IMR-90 (cell line): ENCODE measurements at regions not wholly inside any gene's neighbourhood (a gene's known extent, or its start where the extent isn't known, plus 50 kb on each side); places are given as distances from the start of the nearest gene placed in this dataset.

Source experiments
- ATAC-seq: fragments of 200-7000 bp; cut with Tn5 transposase; 2 replicates; pipeline ENCODE4 v1.9.1; 2020; ENCODE audit warnings: low read depth, mild to moderate bottlenecking, moderate library complexity
- BruUV-seq: library from RNA; stranded (reverse); fragments of 400-500 nt; replicated peaks from 2 replicates; lab custom pipeline; 2021; lab: Mats Ljungman, UMichigan
- CTCF ChIA-PET: fragments of 300-600 bp; formaldehyde crosslinking; extraction: SDS; loops from one replicate; lab custom pipeline; 2021; ENCODE audit warnings: antibody characterized with exemption; lab: Yijun Ruan, JAX
- POLR2A ChIA-PET: fragments of 300-600 bp; sonication (Branson Sonifier 250); formaldehyde crosslinking; loops from one replicate; lab custom pipeline; 2022; ENCODE audit warnings: antibody characterized with exemption; ENCODE audit not compliant: unreplicated experiment; lab: Charles Lee
- DNase-seq: peaks from one replicate; pipeline ENCODE4 v3.0.0; 2013
- H2AFZ ChIP-seq: replicated peaks from 2 replicates; pipeline ENCODE3; 2013; ENCODE audit warnings: low read length, mild to moderate bottlenecking; ENCODE audit not compliant: poor library complexity
- H2AK5ac ChIP-seq: 2 replicates; pipeline ENCODE4 v1.6.1; 2013; ENCODE audit warnings: low read depth, low read length, inconsistent platforms
- H2AK9ac ChIP-seq: replicated peaks from 2 replicates; pipeline ENCODE3; 2013; ENCODE audit warnings: mild to moderate bottlenecking, low read depth, low read length, moderate library complexity; ENCODE audit not compliant: poor library complexity
- H2BK120ac ChIP-seq: 2 replicates; pipeline ENCODE4 v1.6.1; 2013; ENCODE audit warnings: low read depth, low read length, inconsistent platforms
- H2BK15ac ChIP-seq: 3 replicates; pipeline ENCODE4 v1.6.1; 2013; ENCODE audit warnings: low read depth, low read length, inconsistent platforms
- H2BK20ac ChIP-seq: 2 replicates; pipeline ENCODE4 v1.6.1; 2013; ENCODE audit warnings: low read depth, mild to moderate bottlenecking, inconsistent platforms, low read length, moderate library complexity
- H2BK5ac ChIP-seq: 2 replicates; pipeline ENCODE4 v1.6.1; 2013; ENCODE audit warnings: mild to moderate bottlenecking, low read depth, low read length, inconsistent platforms; ENCODE audit not compliant: poor library complexity, severe bottlenecking
- H3K14ac ChIP-seq: replicated peaks from 2 replicates; pipeline ENCODE4 v1.6.1; 2013; ENCODE audit warnings: low read depth, low read length, inconsistent platforms
- H3K18ac ChIP-seq: 2 replicates; pipeline ENCODE4 v1.6.1; 2013; ENCODE audit warnings: low read depth, low read length, control low read depth
- H3K23ac ChIP-seq: 2 replicates; pipeline ENCODE4 v1.6.1; 2013; ENCODE audit warnings: low read depth, low read length, inconsistent platforms
- H3K27ac ChIP-seq: 2 replicates; pipeline ENCODE4 v1.5.1; 2013; ENCODE audit warnings: mild to moderate bottlenecking, control low read depth, low read length; ENCODE audit not compliant: insufficient read depth
- H3K27me3 ChIP-seq: 2 replicates; pipeline ENCODE4 v1.6.1; 2013; ENCODE audit warnings: low read length; ENCODE audit not compliant: control insufficient read depth, insufficient read depth
- H3K36me3 ChIP-seq: 2 replicates; pipeline ENCODE4 v1.6.1; 2013; ENCODE audit warnings: low read length, mixed read lengths; ENCODE audit not compliant: control insufficient read depth, insufficient read depth
- H3K4ac ChIP-seq: 2 replicates; pipeline ENCODE4 v1.6.1; 2013; ENCODE audit warnings: low read depth, low read length, inconsistent platforms
- H3K4me1 ChIP-seq: 2 replicates; pipeline ENCODE4 v1.6.1; 2013; ENCODE audit warnings: low read length, mixed read lengths; ENCODE audit not compliant: control insufficient read depth, insufficient read depth
- H3K4me2 ChIP-seq: 2 replicates; pipeline ENCODE4 v1.6.1; 2013; ENCODE audit warnings: low read depth, mild to moderate bottlenecking, control low read depth, low read length, moderate library complexity
- H3K4me3 ChIP-seq: 2 replicates; pipeline ENCODE4 v1.5.1; 2013; ENCODE audit warnings: low read depth, mild to moderate bottlenecking, control low read depth, low read length, moderate library complexity; ENCODE audit not compliant: insufficient read depth
- H3K56ac ChIP-seq: 2 replicates; pipeline ENCODE4 v1.6.1; 2013; ENCODE audit warnings: low read length, inconsistent platforms; ENCODE audit not compliant: insufficient read depth; ENCODE audit errors: extremely low read depth
- H3K79me1 ChIP-seq, 2 experiments: 2 replicates each; pipeline ENCODE4 v1.6.1; 2013; ENCODE audit warnings: low read length in 2 of 2, inconsistent platforms in 1 of 2, low read depth in 1 of 2
- H3K9ac ChIP-seq: 2 replicates; pipeline ENCODE4 v1.6.1; 2013; ENCODE audit warnings: low read depth, low read length, control low read depth
- H3K9me1 ChIP-seq: 2 replicates; pipeline ENCODE4 v1.6.1; 2013; ENCODE audit warnings: low read length, inconsistent platforms; ENCODE audit not compliant: insufficient read depth
- H3K9me3 ChIP-seq: 2 replicates; pipeline ENCODE4 v1.6.1; 2013; ENCODE audit warnings: low read length; ENCODE audit not compliant: control insufficient read depth, insufficient read depth
- H4K20me1 ChIP-seq: 2 replicates; pipeline ENCODE4 v1.6.1; 2013; ENCODE audit warnings: low read length, inconsistent platforms; ENCODE audit not compliant: insufficient read depth
- H4K5ac ChIP-seq: 2 replicates; pipeline ENCODE4 v1.6.1; 2013; ENCODE audit warnings: mild to moderate bottlenecking, low read depth, low read length, control low read depth
- H4K8ac ChIP-seq, 2 experiments: 2 replicates each; pipeline ENCODE4 v1.6.1; 2013; ENCODE audit warnings: low read depth in 2 of 2, low read length in 2 of 2, control low read depth in 1 of 2, inconsistent platforms in 1 of 2
- H4K91ac ChIP-seq: 2 replicates; pipeline ENCODE4 v1.6.1; 2013; ENCODE audit warnings: low read depth, low read length, inconsistent platforms; ENCODE audit not compliant: insufficient read depth
- MAZ ChIP-seq: IDR thresholded peaks from 2 replicates; pipeline ENCODE4 v1.6.1; 2012; ENCODE audit warnings: low read depth, mild to moderate bottlenecking, low read length, improper control_type of control experiment, moderate library complexity, borderline replicate concordance
- WGBS, 2 experiments: methylation state at CpG; one replicate each; pipeline versions ENCODE4 v1.1.5 to v1.1.7; 2013; ENCODE audit warnings: missing lambda C conversion rate in 2 of 2; ENCODE audit not compliant: insufficient read length in 1 of 2; ENCODE audit errors: extremely low coverage in 2 of 2; 5-methylcytosine and 5-hydroxymethylcytosine counted together
- dilution Hi-C: fragments of 300-500 bp; cut with HindIII; formaldehyde crosslinking; loops from one replicate; pipeline ENCODE4 v1.14.3; 2018; ENCODE audit warnings: low sequenced_read_pairs; ENCODE audit not compliant: unreplicated experiment
- in situ Hi-C: fragments of 300-500 bp; cut with MboI; formaldehyde crosslinking; loops from 3 replicates; pipeline ENCODE4 v1.14.3; 2019; ENCODE audit warnings: low sequenced_read_pairs, inconsistent platforms, mixed read lengths
- intact Hi-C: fragments of 100-400 bp; cut with micrococcal nuclease; formaldehyde crosslinking; loops from 2 replicates; pipeline ENCODE4 v1.10.0; 2022

DNA sequence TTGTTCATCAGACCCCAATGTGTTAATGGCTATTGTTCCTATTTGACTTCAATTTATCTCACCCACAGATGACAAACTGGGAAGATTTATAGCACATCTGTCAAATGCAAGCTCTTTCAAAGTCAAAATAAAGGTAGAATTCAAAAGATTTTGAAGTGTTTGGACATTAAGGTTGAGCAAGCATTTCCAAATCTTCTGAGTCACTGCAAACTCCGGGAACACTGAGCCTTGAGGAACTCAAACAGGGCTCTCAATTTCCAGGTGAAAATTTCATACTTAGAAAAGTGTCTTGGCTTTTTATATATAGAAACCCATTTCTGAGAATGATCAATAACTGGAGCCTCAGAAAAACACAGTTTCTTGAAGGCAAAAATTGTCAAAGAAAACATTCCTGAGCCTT, 199.5 kb upstream of the IGFBP7 start:
- Histone ChIP-seq H3K27me3 (no peaks in the 10 kb centered on the region; the same call in 1 of the 2 replicates), H2AFZ (no peak overlapping the region), H2BK15ac (no peak overlapping the region), H3K18ac (no peak overlapping the region), H2BK20ac (no peak overlapping the region), H2AK5ac (no peak overlapping the region), H3K9me1 (no peaks in the 10 kb centered on the region), H4K8ac (no peak overlapping the region), H3K36me3 (no peaks in the 10 kb centered on the region), H3K4ac (no peak overlapping the region), H3K23ac (no peak overlapping the region), H3K9me3 (no peaks in the 10 kb centered on the region), H4K20me1 (no peaks in the 10 kb centered on the region), H3K27ac (no peak overlapping the region), H3K79me1 (no peaks in the 10 kb centered on the region), H3K14ac (no peak overlapping the region), H2AK9ac (no peak overlapping the region), H2BK120ac (no peak overlapping the region), H3K4me3 (no peak overlapping the region), H4K5ac (no peak overlapping the region), H3K4me1 (no peaks in the 10 kb centered on the region), H3K56ac (no peak overlapping the region), H2BK5ac (no peak overlapping the region), H3K4me2 (no peak overlapping the region), H3K9ac (no peak overlapping the region), H4K91ac (no peak overlapping the region)
- no peak for TF ChIP-seq MAZ
- intact Hi-C loops (no loop called here), dilution Hi-C loops (no loop called here), in situ Hi-C loops (no loop called here)
- DNase-seq: no peak
- POLR2A ChIA-PET: no interaction called here
- ATAC-seq: no peak
- no TSS peak for BruUV-seq
- CTCF ChIA-PET: no interaction called here
- no CpG with 5 or more reads among the region's 1 CpG for WGBS, 2 experiments
